ENCODE measurements at regions not wholly inside any gene's neighbourhood (a gene's known extent, or its start where the extent isn't known, plus 50 kb on each side); places are given as distances from the start of the nearest gene placed in this dataset.

GRCh38 chr3:13935494-13936094 lies 55.7 kb upstream of the WNT7A start:
- DNase-seq (ENCODE audit: low read depth), result no peak
- H3K4me3 ChIP-seq (ENCODE audit: low read length), result no peak overlapping the region
- TF ChIP-seq CTCF (IDR thresholded peaks at IDR 0.05; ENCODE audit: insufficient read depth, low read depth, low read length, missing control alignments), result no peak

DNA sequence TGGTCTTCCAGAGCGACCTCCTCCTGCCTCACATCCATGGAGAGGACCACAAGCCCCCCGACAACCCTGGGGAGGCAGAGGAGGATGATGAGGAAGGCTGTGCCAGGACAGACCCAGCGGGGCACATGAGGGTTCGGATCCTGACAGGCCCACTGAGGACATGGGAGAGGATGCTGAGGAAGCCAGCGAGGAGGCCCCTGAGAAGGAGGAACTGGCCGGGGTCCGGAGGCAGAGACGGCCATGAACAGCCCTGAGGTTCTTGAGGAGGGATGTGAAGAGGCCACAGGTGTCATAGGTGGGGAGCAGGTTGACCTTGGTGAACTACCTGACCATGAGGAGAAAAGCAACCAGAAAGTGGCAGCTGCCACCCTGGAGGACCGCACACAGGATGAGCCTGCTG lies 54.9 kb upstream of the WNT7A start:
- DNase-seq (ENCODE audit: low read depth), result no peak
- no peak for TF ChIP-seq CTCF (IDR thresholded peaks at IDR 0.05; ENCODE audit: insufficient read depth, low read depth, low read length, missing control alignments)
- no peak overlapping the region for H3K4me3 ChIP-seq (ENCODE audit: low read length)

DNA sequence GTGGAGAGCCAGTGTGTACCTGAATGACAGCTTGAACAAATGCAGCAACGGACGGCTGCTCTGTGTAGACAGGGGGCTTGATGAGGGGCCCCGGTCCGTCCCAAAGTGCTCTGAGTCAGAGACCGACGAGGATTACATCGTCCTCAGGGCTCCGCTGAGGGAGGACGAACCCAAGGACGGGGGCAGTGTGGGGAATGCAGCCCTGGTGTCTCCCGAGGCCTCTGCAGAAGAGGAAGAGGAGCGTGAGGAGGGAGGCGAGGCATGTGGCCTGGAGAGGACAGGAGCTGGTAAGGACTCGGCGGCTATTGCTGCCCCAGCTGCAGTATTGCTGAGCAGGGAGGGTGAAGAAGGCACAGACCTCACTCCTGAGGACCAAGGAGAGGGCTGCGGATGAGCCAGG lies 54.4 kb upstream of the WNT7A start:
- H3K4me3 ChIP-seq (ENCODE audit: low read length), result no peak overlapping the region
- no peak for DNase-seq (ENCODE audit: low read depth)
- TF ChIP-seq CTCF (IDR thresholded peaks at IDR 0.05; ENCODE audit: insufficient read depth, low read depth, low read length, missing control alignments), result no peak

GRCh38 chr3:13932578-13933295 lies 52.9 kb upstream of the WNT7A start:
- peak overlapping the region; percentile 40 for H3K4me3 ChIP-seq (ENCODE audit: low read length)
- no peak for TF ChIP-seq CTCF (IDR thresholded peaks at IDR 0.05; ENCODE audit: insufficient read depth, low read depth, low read length, missing control alignments)
- DNase-seq (ENCODE audit: low read depth), result no peak

GRCh38 chr3:13931172-13931571 lies 51.3 kb upstream of the WNT7A start:
- no peak for TF ChIP-seq CTCF (IDR thresholded peaks at IDR 0.05; ENCODE audit: insufficient read depth, low read depth, low read length, missing control alignments)
- H3K4me3 ChIP-seq (ENCODE audit: low read length), result no peak overlapping the region
- no peak for DNase-seq (ENCODE audit: low read depth)
